A549 (cell line): ENCODE measurements at regions not wholly inside any gene's neighbourhood (a gene's known extent, or its start where the extent isn't known, plus 50 kb on each side); places are given as distances from the start of the nearest gene placed in this dataset.

Experiments used
- ATAC-seq, 2 experiments: fragments of 200-7000 bp in 1 of 2; fragments of >200 bp in 1 of 2; cut with Nextera tagmentation in 1 of 2; cut with Tn5 transposase in 1 of 2; 3 replicates each; pipeline versions ENCODE4 v1.8.0 to v1.9.1; 2018 to 2020; ENCODE audit warnings: mild to moderate bottlenecking in 1 of 2, moderate library complexity in 1 of 2
- CTCF ChIA-PET: fragments of 300-600 bp; sonication (Branson Sonifier 250); formaldehyde crosslinking; extraction: SDS; loops from one replicate; lab custom pipeline; 2021; ENCODE audit warnings: antibody characterized with exemption, inconsistent platforms; lab: Yijun Ruan, JAX
- POLR2A ChIA-PET: fragments of 350-600 bp; formaldehyde crosslinking; extraction: SDS; loops from one replicate; lab custom pipeline; 2021; ENCODE audit warnings: antibody characterized with exemption, inconsistent platforms; lab: Yijun Ruan, JAX
- DNase-seq, 2 experiments: peaks; one replicate each; pipeline versions ENCODE4 v3.0.0 to v3.0.0-alpha.2; 2011 to 2016; ENCODE audit warnings: low read depth in 1 of 2, low spot score in 1 of 2
- FAIRE-seq: peaks from 2 replicates; lab custom pipeline; 2011; peaks lifted over from hg19 to GRCh38; lab: Jason Lieb, UNC
- H3K27ac ChIP-seq, 2 experiments: fragments of >200 bp; sonication (Bioruptor Twin); formaldehyde crosslinking; 3 replicates each; pipeline ENCODE4 v1.5.1; 2016 to 2017
- H3K4me1 ChIP-seq: fragments of >200 bp; sonication (Bioruptor Twin); formaldehyde crosslinking; 3 replicates; pipeline ENCODE4 v1.6.1; 2016
- H3K4me2 ChIP-seq: fragments of >200 bp; sonication (Bioruptor Twin); formaldehyde crosslinking; 3 replicates; pipeline ENCODE4 v1.6.1; 2016
- H3K4me3 ChIP-seq: fragments of >200 bp; sonication (Bioruptor Twin); formaldehyde crosslinking; 3 replicates; pipeline ENCODE4 v1.5.1; 2016
- H3K9me3 ChIP-seq: fragments of >200 bp; sonication (Bioruptor Twin); formaldehyde crosslinking; 3 replicates; pipeline ENCODE4 v1.6.1; 2016
- EHF ChIP-seq: fragments of 250-450 bp; sonication (Bioruptor Pico); IDR thresholded peaks from 2 replicates; pipeline ENCODE4 v1.5.0; 2020; ENCODE audit warnings: mild to moderate bottlenecking
- RAD21 ChIP-seq, 2 experiments: fragments of >200 bp in 1 of 2; sonication (Bioruptor Twin) in 1 of 2; formaldehyde crosslinking in 1 of 2; IDR thresholded peaks in 1 of 2; conservative IDR thresholded peaks in 1 of 2; 2 replicates in 1 of 2; 3 replicates in 1 of 2; pipeline ENCODE4 v1.6.1; 2012 to 2018; ENCODE audit warnings: inconsistent platforms in 1 of 2
- SMC3 ChIP-seq: fragments of >200 bp; sonication (Bioruptor Twin); formaldehyde crosslinking; IDR thresholded peaks from 3 replicates; pipeline ENCODE4 v1.6.1; 2018; ENCODE audit warnings: inconsistent platforms
- WGBS: methylation state at CpG from one replicate; pipeline ENCODE4 v1.1.6; 2017; ENCODE audit errors: missing lambda C conversion rate; 5-methylcytosine and 5-hydroxymethylcytosine counted together
- TF ChIP-seq, protein P1 (sequence below): IDR thresholded peaks from 2 replicates; pipeline ENCODE4 v1.6.1; 2012
- TF ChIP-seq, protein P2 (sequence below): fragments of >200 bp; sonication (Bioruptor Twin); formaldehyde crosslinking; IDR thresholded peaks from 3 replicates; pipeline ENCODE4 v1.5.1; 2016

DNA sequence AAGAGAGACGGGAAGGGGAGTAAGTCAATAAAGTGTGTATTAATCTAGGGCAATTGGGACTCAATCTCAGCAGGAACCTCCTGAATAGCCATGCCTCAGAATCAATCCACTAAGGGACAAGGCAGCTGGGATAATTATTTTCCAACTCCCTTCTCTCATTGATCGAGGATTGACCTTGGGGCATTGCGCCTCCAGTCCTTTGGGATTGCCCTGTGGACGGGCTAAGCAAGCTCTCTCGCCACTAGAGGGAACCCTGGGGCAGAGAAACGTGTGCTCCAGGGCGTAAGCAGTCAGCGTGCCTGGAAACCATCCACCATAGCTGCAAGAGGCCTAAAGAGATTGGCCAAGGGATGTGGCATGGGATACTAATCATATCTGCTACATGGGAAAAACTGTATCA, 53.9 kb upstream of the ERCC4 start:
- TF ChIP-seq, protein P1, sequence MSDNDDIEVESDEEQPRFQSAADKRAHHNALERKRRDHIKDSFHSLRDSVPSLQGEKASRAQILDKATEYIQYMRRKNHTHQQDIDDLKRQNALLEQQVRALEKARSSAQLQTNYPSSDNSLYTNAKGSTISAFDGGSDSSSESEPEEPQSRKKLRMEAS = 0 out of 2 replicates have a peak, but pooled peaks have one; percentile 38
- TF ChIP-seq SMC3 (peak; percentile 54), RAD21 (conservative IDR thresholded peaks at IDR 0.05 in 1 of 2, IDR thresholded peaks at IDR 0.05 in 1 of 2) (peak; percentile 73 to 77), EHF (no peak)
- TF ChIP-seq, protein P2, sequence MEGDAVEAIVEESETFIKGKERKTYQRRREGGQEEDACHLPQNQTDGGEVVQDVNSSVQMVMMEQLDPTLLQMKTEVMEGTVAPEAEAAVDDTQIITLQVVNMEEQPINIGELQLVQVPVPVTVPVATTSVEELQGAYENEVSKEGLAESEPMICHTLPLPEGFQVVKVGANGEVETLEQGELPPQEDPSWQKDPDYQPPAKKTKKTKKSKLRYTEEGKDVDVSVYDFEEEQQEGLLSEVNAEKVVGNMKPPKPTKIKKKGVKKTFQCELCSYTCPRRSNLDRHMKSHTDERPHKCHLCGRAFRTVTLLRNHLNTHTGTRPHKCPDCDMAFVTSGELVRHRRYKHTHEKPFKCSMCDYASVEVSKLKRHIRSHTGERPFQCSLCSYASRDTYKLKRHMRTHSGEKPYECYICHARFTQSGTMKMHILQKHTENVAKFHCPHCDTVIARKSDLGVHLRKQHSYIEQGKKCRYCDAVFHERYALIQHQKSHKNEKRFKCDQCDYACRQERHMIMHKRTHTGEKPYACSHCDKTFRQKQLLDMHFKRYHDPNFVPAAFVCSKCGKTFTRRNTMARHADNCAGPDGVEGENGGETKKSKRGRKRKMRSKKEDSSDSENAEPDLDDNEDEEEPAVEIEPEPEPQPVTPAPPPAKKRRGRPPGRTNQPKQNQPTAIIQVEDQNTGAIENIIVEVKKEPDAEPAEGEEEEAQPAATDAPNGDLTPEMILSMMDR = peak; percentile 71
- TF ChIP-seq, all 56 proteins: peak for 4

More for the DNA sequence above, 53.9 kb upstream of the ERCC4 start:
- POLR2A ChIA-PET = no interaction called here
- Histone ChIP-seq H3K9me3 (no peaks in the 10 kb centered on the region; the same call in 2 of the 3 replicates), H3K4me2 (no peak overlapping the region), H3K27ac (no peak overlapping the region), H3K4me3 (no peak overlapping the region), H3K4me1 (no peaks in the 10 kb centered on the region)
- ATAC-seq = peak; percentile 98 to 100
- CTCF ChIA-PET = interaction anchor here (0.6 to 2.3 kb wide), 12 partner anchors 9 to 324 kb away, joined by 3 to 15 read pairs (median 4); partner anchors contain the start of gene ERCC4
- peak; percentile 73 for FAIRE-seq
- WGBS = 6% methylated on average over 8 of the region's 8 CpGs
- DNase-seq = peak; percentile 73 to 84
